Keratinocyte (primary cell): ENCODE measurements at regions not wholly inside any gene's neighbourhood (a gene's known extent, or its start where the extent isn't known, plus 50 kb on each side); places are given as distances from the start of the nearest gene placed in this dataset.
"Not testable (repeated sequence)": the region's sequence is repeated elsewhere in the genome, so short reads cannot be mapped to it uniquely, and the experiment has no call there.

Source experiments
- EZH2 ChIP-seq: IDR thresholded peaks from one replicate; pipeline ENCODE4 v1.6.1; 2012; ENCODE audit warnings: inconsistent platforms, mild to moderate bottlenecking, low read length, moderate library complexity
- TF ChIP-seq, protein P1 (sequence below), 3 experiments: IDR thresholded peaks in 1 of 3; conservative IDR thresholded peaks in 1 of 3; optimal IDR thresholded peaks in 1 of 3; 2 replicates in 2 of 3; 3 replicates in 1 of 3; pipeline versions ENCODE3 to v1.5.1; 2011; ENCODE audit warnings: low read length in 3 of 3, mild to moderate bottlenecking in 3 of 3, moderate library complexity in 2 of 3, control low read depth in 1 of 3, inconsistent platforms in 1 of 3; ENCODE audit not compliant: insufficient read depth in 2 of 3; ENCODE audit errors: extremely low read depth in 1 of 3

DNA sequence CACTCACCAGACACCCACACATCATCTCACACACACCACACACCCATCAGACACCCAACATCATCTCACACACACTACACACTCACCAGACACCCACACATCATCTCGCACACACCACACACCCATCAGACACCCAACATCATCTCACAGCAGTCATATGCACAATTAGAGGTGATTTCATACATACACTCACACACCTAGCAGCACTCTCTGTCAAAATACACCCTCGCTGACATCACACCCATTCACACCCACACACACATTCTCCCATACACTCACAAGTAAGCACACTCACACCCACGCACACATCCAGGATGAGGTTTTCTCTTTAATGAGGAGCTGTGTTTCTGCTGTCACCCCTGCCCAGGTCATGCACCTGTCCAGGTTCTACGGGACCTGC lies 4368.2 kb upstream of the TPTE start:
- TF ChIP-seq, protein P1, sequence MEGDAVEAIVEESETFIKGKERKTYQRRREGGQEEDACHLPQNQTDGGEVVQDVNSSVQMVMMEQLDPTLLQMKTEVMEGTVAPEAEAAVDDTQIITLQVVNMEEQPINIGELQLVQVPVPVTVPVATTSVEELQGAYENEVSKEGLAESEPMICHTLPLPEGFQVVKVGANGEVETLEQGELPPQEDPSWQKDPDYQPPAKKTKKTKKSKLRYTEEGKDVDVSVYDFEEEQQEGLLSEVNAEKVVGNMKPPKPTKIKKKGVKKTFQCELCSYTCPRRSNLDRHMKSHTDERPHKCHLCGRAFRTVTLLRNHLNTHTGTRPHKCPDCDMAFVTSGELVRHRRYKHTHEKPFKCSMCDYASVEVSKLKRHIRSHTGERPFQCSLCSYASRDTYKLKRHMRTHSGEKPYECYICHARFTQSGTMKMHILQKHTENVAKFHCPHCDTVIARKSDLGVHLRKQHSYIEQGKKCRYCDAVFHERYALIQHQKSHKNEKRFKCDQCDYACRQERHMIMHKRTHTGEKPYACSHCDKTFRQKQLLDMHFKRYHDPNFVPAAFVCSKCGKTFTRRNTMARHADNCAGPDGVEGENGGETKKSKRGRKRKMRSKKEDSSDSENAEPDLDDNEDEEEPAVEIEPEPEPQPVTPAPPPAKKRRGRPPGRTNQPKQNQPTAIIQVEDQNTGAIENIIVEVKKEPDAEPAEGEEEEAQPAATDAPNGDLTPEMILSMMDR (optimal IDR thresholded peaks at IDR 0.05 in 1 of 3, IDR thresholded peaks at IDR 0.05 in 1 of 3, conservative IDR thresholded peaks at IDR 0.05 in 1 of 3; ENCODE audit: extremely low read depth in 1 of 3, insufficient read depth in 2 of 3, low read length in 3 of 3) = not testable (repeated sequence)
- not testable (repeated sequence) for TF ChIP-seq EZH2
